ENCODE measurements at regions not wholly inside any gene's neighbourhood (a gene's known extent, or its start where the extent isn't known, plus 50 kb on each side); places are given as distances from the start of the nearest gene placed in this dataset.

DNA sequence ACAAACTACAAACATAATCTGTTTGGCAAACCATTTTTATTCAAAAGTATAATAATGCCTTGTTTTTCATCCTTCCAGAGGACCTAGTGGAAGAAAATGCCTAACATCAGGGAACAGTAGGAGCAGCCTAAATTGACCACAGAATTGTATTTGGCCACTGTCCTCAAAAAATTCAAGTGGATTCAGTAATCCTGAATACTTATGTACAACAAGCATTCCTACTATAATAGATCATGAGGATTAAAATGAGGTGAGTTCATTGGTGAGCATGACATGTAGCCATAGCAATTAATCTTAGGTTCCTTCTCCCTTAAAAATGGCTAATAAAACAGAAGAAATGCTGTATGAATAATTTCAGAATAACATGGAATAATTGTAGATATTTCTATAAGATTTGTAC is 209.3 kb downstream of the DAD1 start:
- no peak for TF ChIP-seq EZH2 (IDR thresholded peaks at IDR 0.05; ENCODE audit: low read length, unreplicated experiment)
- TF ChIP-seq CTCF (conservative IDR thresholded peaks at IDR 0.05; ENCODE audit: low read depth, low read length), result no peak
- no peak for TF ChIP-seq EZH2phosphoT487 (IDR thresholded peaks at IDR 0.05; ENCODE audit: borderline replicate concordance, low read length)
